RWPE2 (cell line): ENCODE measurements at regions not wholly inside any gene's neighbourhood (a gene's known extent, or its start where the extent isn't known, plus 50 kb on each side); places are given as distances from the start of the nearest gene placed in this dataset.

Experiments used
- ATAC-seq: fragments of 200-7000 bp; cut with Tn5 transposase; 3 replicates; pipeline ENCODE4 v1.9.1; 2021; ENCODE audit warnings: low read depth
- DNase-seq: peaks from one replicate; pipeline ENCODE4 v3.0.0-alpha.2; 2020; ENCODE audit warnings: low spot score
- H3K27ac ChIP-seq: fragments of 450-650 bp; 2 replicates; pipeline ENCODE4 v1.5.1; 2017; ENCODE audit warnings: mild to moderate bottlenecking; ENCODE audit not compliant: poor library complexity, severe bottlenecking
- H3K27me3 ChIP-seq: fragments of 250-450 bp; sonication (Bioruptor Pico); 2 replicates; pipeline ENCODE4 v1.5.1; 2021; ENCODE audit warnings: mild to moderate bottlenecking, moderate library complexity; ENCODE audit not compliant: insufficient read depth, poor library complexity, severe bottlenecking
- H3K36me3 ChIP-seq: fragments of 250-450 bp; sonication (Bioruptor Pico); 2 replicates; pipeline ENCODE4 v1.5.1; 2020; ENCODE audit warnings: low read depth, mild to moderate bottlenecking, moderate library complexity
- H3K4me1 ChIP-seq: fragments of 250-450 bp; sonication (Bioruptor Pico); 2 replicates; pipeline ENCODE4 v1.5.1; 2021; ENCODE audit warnings: mild to moderate bottlenecking, moderate library complexity; ENCODE audit not compliant: insufficient read depth, poor library complexity, severe bottlenecking
- H3K4me3 ChIP-seq: fragments of 250-450 bp; sonication (Bioruptor Pico); 2 replicates; pipeline ENCODE4 v1.5.1; 2021; ENCODE audit warnings: mild to moderate bottlenecking, moderate library complexity; ENCODE audit not compliant: severe bottlenecking
- H3K9me3 ChIP-seq: fragments of 250-450 bp; sonication (Bioruptor Pico); 2 replicates; pipeline ENCODE4 v1.5.1; 2021; ENCODE audit warnings: mild to moderate bottlenecking, moderate library complexity; ENCODE audit not compliant: severe bottlenecking
- TF ChIP-seq, protein P1 (sequence below): fragments of 450-650 bp; IDR thresholded peaks from one replicate; pipeline ENCODE4 v1.5.1; 2017; ENCODE audit warnings: mild to moderate bottlenecking, moderate library complexity; ENCODE audit not compliant: poor library complexity, severe bottlenecking

DNA sequence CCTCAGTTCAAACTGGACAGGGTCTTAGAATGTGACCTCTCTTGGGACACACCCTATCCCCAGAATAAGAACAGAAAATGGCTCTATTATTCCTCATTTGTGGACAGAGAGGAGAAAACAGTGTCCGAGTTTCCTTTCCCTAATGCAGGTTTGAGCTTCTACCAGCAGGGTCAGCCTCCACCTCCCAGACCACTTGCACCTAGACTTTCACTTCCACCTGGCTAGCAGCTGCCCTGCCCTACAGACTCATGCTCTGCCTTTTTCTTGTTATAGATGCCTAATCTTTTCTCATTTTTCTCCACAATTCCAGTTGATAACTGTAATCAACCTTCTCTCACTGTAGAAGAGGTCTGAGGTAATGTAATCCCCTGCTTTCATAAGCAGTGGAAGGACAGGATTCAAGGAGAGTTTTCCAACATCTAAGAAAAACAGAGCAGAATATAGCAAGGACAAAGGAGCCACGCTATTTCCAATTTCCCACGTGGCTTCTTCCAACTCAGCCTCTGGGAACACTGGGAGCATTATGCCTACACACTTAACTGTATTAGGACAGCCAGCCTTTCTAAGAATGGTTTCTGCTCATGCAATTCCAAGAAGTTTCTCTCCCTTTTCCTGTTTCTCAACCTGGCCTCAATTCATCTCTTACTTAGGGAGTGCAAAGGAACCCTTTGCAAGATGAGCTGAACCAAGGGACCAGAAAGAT is 239.8 kb downstream of the BCL11A start:
- TF ChIP-seq, protein P1, sequence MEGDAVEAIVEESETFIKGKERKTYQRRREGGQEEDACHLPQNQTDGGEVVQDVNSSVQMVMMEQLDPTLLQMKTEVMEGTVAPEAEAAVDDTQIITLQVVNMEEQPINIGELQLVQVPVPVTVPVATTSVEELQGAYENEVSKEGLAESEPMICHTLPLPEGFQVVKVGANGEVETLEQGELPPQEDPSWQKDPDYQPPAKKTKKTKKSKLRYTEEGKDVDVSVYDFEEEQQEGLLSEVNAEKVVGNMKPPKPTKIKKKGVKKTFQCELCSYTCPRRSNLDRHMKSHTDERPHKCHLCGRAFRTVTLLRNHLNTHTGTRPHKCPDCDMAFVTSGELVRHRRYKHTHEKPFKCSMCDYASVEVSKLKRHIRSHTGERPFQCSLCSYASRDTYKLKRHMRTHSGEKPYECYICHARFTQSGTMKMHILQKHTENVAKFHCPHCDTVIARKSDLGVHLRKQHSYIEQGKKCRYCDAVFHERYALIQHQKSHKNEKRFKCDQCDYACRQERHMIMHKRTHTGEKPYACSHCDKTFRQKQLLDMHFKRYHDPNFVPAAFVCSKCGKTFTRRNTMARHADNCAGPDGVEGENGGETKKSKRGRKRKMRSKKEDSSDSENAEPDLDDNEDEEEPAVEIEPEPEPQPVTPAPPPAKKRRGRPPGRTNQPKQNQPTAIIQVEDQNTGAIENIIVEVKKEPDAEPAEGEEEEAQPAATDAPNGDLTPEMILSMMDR, result no peak
- H3K9me3 ChIP-seq, result no peaks in the 10 kb centered on the region
- no peak overlapping the region for H3K4me3 ChIP-seq
- no peaks in the 10 kb centered on the region for H3K27me3 ChIP-seq
- no peak for DNase-seq
- no peaks in the 10 kb centered on the region for H3K36me3 ChIP-seq
- no peaks in the 10 kb centered on the region for H3K4me1 ChIP-seq
- no peak for ATAC-seq
- no peak overlapping the region for H3K27ac ChIP-seq

DNA sequence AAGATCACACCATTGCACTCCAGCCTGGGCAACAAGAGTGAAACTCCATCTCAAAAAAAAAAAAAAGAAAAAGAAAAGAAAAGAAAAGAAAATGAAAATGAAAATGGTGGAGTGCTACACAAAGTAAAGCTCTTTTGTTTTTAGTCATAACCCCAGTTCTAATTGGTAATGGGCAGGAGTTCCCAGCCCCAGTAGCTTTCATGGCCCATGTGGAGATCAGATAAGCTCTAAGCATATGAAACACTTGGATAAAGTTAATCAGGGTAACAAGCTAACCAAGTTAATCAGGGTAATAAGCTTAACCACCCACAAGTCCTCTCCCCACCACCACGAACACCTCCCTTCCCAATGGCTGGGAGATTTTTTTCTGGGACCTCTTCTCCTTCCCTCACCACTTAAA is 240.8 kb downstream of the BCL11A start:
- no peaks in the 10 kb centered on the region for H3K9me3 ChIP-seq
- no peaks in the 10 kb centered on the region for H3K27me3 ChIP-seq
- no peak overlapping the region for H3K27ac ChIP-seq
- TF ChIP-seq, protein P1, result no peak
- H3K4me3 ChIP-seq, result no peak overlapping the region
- no peaks in the 10 kb centered on the region for H3K36me3 ChIP-seq
- DNase-seq (no peak), ATAC-seq (no peak)
- H3K4me1 ChIP-seq, result no peaks in the 10 kb centered on the region

DNA sequence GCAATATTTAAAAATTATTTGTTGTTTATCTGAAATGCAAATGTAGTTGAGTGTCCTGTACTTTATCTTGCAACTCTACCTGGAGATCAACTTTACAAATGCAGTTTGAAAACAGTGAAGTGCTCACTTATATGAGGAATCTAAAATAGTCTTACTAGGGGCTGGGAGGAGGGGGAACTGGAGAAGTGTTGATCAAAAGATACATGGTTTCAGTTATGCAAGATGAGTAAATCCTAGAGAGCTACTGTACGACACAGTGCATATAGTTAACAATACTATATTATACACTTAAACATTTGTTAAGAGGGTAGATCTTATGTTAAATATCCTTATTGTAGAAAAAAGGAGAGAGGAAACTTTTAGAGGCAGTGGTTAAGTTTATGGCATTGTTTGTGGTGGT is 241.9 kb downstream of the BCL11A start:
- DNase-seq, result no peak
- Histone ChIP-seq H3K4me1 (peaks cover 2% of the 10 kb centered on the region), H3K27ac (no peak overlapping the region), H3K27me3 (no peaks in the 10 kb centered on the region), H3K9me3 (no peaks in the 10 kb centered on the region), H3K4me3 (no peak overlapping the region), H3K36me3 (no peaks in the 10 kb centered on the region)
- no peak for ATAC-seq
- TF ChIP-seq, protein P1, result no peak

DNA sequence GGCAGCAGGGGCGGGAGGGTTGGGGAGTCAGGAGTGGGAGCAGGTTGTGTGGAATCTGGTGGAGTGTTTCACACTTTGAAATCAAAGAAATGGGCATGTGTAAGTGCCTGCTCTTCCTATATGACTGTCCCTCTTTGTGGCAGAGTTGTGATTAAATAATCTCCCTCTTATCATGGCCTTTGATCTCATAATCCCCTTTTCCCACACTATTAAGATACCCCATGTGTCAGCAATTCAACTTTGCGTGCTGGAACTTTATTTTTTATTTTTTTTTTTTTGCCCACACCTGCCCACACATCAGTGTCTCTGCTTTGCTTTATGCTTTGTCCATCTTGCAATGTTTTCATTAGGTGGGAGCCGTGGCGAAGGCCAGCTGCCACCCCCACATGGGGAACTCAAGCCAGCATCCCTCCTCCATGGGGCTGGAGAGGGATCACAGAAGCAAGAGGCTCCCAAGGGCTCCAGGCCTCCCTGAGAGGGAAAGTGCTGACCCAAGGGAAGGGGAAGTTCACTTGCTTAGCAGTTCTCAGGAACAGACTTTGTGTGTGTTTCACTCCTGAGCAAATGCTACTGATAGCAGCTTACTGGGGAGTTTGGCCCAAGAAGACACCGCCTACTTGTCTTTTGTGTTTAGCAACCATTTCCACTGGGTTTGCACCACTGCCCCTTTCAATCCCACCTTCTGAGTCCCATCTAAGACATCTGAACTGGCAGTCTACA is 243.4 kb downstream of the BCL11A start:
- H3K27ac ChIP-seq, result no peak overlapping the region

More for the DNA sequence above, 243.4 kb downstream of the BCL11A start:
- no peaks in the 10 kb centered on the region for H3K36me3 ChIP-seq
- peaks cover 4% of the 10 kb centered on the region for H3K4me1 ChIP-seq
- H3K27me3 ChIP-seq, result no peaks in the 10 kb centered on the region
- H3K4me3 ChIP-seq, result no peak overlapping the region
- DNase-seq (no peak), ATAC-seq (no peak)
- no peaks in the 10 kb centered on the region for H3K9me3 ChIP-seq
- TF ChIP-seq, protein P1, result no peak
